ENCODE measurements at regions not wholly inside any gene's neighbourhood (a gene's known extent, or its start where the extent isn't known, plus 50 kb on each side); places are given as distances from the start of the nearest gene placed in this dataset.
"Not testable (repeated sequence)": the region's sequence is repeated elsewhere in the genome, so short reads cannot be mapped to it uniquely, and the experiment has no call there.

DNA sequence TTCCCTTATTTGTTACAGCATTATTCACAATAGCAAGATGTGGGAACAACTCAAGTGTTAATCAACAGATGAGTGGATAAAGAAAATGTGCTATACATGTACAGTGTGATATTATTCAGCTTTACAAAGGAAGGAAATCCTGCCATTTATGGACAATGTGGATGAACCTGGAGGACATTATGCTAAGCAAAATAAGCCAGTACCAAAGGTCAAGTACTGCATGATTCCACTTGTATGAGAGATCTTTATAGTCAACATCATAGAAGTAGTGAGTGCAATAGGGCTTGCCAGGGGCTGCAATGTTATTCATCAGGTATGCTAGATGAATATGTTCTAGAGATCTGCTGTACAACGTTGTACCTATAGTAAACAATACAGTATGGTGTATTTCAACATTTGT is 138.5 kb upstream of the AGR3 start:
- no peak for DNase-seq

DNA sequence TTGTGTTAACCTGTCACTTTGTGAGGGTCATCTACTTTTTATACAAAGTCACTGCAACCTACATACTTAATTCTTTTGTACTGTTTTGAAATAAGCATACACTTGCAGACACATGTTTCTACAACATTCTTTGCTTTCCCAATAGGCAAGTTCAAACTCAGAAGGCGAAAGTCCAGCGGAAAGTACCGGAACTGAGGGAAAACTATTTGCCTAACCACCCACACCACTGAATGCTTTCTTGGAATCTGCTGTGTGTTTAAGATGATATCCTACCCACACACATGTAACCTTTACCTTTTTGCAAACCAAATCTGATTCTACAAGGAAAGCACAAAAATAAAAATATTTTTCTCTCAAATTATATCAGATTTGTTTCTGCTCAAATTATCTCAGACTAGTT is 139.4 kb upstream of the AGR3 start:
- no peak for DNase-seq

DNA sequence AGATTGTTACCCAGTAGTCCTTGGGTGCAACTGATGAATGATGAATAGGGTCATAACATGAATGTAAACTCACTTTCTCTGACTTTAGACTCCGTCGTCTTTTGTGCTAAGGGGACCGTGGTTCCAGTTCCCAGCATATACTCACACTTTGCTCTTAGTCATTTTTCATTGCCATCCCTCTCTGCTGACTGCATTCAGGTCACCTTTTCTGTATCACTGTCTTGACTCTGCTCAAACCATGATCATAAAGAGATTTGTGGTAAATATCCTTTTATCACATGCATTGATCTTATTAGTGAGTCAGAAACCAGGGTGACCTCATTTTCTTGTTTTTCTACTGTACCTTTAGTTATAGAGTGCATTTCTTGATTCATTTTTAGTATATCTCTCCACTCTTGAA is 141.1 kb upstream of the AGR3 start:
- DNase-seq = no peak

DNA sequence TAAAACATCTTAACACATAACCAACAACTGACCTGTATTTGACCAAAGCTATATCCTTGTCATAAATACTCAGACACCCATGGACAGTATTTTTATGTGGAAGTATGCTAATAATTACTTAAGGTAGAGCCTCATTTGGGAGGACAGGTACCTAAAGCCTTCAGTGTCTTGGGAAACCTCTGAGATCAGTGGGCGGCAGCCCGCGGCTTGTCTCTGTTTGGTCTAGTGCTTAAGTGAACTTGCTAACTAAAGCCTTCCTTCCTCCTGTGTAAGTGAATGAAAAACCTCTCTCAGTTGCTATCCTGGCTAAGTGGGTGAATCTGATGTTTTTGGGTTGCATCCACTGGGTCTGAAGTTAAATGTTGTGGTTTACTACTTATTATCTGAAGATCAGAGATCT is 144.5 kb upstream of the AGR3 start:
- DNase-seq = no peak

DNA sequence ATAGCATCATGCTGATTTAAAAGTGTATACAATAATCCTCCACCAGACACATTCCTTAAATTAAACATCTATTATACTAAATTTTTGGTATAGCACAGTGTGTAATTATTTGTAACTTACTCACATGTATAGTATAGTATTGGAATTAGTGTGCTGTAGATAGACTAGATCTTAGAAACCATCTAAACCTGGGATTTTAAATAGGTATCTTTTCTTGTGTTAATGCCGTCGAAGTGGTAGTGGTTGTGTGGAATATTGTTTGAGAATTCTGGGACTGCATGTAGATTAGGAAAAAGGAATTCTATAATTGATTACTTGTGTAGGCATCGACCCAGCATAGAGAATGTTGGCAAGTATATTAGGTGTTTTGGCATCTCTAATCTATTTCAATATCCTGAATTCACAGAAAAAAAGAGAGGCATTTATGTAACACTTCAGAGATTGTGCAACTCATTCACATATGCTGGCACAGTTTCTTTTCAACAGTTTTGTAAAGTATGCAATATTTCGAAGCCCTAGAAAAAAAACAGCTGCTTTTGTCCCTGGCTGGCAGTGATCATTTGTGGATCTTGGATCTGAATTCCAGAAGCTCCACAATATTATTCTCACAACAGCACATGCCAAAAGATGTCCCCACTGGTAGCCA is 145.5 kb upstream of the AGR3 start:
- no peak for DNase-seq

DNA sequence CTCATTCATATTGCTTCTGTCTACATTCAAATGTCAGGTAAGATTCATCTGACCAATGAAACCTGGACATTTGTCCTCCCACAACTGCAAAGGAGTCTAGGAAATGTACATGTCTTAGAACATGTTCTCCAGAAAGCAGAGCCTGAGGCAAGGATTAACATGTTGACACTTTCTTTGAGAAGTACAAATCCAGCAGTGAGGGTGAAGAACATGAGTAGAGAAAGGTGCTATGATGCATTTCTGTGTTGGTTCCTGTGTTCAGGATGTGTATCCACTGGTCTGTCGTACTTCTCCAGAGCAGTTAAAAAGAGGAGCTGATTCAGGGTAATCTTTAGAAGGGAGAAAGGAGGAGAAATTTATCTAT is 146.0 kb upstream of the AGR3 start:
- no peak for DNase-seq

DNA sequence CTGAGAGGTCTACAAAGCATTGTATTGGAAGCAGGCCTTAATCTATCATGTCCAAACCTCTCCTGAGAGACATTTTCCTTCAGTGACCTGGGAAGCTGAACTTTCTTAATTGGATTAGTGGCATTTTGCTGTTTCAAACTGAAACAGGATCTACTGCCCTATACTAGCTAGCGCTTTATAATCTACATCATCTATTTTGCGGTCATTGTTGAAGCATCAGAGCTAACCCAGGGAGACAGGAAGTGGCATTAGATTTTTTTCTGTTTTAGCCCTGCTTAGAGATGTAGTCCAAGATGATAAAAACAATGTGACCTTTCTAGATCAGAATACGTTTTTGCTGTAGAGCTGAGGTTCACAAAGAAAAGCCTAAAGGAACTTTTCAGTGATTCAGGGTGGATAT is 147.4 kb upstream of the AGR3 start:
- DNase-seq = no peak

DNA sequence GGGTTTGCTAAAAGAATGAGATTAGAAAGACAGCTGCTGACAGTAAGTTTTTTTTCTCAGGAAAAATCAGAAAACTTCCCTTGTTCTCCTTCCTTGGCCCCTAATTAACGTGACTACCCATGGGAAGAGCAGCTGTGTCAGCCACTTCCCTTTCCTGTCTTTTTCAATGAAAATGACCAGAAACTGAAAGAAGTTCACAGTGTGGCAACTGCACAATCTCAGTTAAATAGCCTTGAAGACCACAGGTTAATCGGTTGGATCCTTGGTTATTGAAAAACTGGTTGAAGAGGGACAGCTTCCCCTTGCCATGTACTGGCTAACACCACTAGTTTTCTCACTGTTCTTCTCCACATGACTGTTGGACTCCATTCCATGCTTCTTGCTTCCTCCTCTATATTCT is 148.8 kb upstream of the AGR3 start:
- no peak for DNase-seq

DNA sequence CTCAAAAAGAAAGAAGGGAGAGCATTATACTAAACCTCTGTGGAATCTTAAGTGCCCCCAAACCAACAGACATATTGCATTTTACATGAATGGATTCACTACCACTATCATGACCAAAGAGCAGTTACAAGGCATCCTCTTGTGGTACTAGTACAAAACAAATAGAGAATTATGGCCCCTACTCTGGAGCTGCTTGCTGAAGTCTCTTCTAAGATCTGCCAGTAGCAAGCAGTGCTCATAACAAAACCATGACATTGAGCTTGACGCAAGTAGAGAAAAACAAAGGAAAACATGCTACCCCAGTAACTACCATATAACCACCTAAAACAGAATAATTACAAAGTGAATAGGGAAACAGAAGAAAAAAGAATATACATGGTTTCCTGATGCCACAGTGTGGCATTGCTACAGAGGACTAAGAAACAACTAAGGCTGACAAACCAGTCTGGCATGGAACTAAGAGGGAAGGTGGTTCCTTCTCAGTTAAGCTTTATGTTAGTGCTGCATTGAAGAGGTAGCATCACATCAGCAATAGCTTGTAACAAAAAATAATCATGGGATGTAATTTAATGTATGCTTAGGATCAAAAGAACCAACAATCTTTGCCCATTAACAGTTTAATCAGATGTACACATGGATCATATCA is 150.2 kb upstream of the AGR3 start:
- no peak for DNase-seq

DNA sequence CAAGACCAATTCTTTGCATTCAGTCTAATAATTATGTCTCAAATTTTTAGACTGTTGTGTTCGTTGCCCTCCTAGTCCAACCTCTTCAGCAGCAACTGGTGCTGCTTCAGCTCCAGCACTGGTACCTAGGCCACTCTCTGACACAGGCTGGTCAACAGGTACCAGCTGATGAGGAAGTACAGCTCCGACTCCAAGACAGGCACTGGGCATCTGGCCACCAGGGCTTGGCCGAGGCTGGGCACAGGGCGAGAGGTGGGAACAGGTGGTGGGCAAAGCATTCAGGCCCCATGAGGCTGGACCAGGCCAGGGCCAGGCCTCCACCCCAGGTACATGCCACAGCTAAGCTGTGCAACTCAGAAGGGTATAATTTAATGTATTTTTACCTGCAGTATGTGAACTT is 151.5 kb upstream of the AGR3 start:
- no peak for DNase-seq

DNA sequence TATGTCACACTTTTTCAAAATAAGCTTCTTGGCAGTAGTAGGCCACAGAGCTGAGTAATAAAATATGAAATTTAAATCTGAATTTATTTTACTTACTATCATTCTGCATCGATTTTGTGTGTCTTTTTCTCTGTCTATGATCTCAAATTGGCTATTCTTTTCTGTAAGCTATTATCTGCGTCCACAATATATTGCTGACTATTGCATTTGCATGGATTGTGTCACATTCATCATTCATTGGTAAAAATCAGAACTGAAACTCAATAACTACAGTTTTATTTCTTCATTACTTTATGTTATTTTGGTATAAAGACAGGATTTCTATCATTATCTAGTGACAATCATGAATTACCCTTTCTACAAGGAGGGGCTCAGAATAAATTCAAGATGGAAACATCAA is 154.8 kb upstream of the AGR3 start:
- no peak for DNase-seq

DNA sequence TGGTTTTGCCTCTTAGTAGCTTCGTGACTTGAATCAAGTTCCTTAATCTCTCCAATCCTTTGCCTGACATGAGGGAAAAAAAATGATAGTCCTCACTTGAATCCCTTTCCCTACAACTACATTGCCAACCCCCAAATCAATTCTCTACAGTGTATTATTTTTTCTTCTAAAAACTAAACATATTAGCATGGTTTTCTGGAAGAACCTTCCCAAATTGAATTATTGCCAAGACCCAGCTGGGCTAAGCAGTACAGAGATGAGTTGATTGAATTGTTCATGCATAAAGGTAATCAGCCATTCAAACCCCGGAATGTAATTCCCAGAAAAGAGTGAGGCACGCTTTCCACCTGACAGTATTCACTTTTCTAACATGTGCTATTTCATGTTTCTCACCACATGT is 155.6 kb upstream of the AGR3 start:
- no peak for DNase-seq

DNA sequence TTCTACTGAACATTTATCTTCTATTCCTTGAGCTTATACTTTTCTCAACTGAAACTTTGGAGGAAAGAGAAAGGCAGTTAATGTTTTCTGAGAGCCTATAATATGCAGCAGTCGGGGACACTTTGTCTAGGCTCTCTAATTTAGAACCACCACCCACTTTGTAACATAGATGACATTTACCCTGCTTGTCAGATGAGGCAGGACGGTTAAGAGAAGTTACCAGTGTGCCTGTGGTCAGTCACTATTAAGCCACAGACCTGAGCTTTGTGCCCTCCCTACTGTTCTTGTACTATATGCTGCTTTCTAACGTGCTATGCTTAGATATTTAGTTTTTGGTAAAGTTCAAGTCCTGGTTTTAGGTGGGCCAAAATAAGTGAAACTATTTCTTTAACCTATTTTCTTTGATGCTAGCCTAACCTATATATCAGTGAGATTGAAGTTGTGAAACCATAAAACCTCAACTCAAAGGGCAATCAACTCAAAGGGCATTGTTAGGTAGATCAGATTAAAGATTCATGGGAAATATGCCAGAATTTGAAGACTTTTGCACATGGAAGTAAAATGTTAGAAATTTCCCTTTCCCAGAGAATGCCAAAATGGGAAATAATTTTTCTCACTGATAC is 156.5 kb upstream of the AGR3 start:
- DNase-seq = no peak

DNA sequence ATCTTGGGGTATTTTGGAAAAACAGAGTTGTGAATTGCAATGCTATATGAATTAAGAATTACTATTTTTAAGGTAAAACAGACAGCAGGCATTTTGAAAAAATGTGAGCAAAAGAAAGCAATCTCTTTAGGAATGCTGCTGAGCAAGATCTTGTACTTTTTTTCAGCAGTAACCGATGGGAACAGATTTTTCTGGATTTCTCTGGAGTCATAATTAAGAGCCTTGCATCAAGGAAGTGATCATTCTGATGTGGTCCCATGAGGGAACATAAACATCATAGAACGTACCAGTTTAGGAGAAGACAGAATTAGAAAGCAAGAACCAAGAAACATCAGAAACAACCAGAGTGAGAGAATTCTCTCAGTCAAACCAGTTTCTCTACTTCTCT is 157.0 kb upstream of the AGR3 start:
- no peak for DNase-seq

DNA sequence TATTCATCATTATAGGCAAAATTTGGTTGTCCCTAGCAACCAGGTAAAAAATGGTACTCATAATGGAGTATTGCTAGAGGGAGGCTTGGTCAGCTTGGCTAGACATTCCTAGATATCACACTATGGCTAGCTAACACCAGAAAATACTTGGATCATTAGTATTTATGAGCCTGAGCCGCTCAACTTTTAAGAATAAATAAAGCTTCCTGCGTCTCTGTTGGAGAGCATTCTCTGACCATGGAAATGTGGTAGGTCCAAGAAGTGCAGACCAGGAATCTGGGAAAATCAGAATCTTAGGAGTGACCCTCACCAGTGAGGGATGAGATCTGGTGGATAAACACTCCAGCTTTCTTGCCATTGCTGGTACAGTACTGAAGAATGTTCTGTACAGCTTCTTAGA is 157.6 kb upstream of the AGR3 start:
- DNase-seq = no peak

DNA sequence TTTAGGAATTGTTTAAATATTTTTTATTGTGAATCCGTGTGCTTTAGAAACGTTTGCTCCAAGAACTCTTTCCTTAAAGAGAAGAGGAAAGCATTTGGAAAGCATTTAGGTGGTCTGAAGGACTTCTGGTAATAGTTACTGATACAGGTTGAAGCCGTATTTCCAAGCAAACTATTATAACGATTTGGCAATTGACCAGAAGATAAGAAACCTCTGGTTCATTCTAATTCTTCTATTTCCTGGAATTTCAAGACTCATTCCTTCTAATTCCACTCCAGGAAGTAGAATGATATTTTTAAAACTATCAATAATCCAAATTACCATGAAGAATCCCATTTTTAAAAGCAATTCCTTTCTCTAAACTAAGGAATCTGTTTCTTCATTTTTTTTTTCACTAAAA is 158.9 kb upstream of the AGR3 start:
- DNase-seq = no peak

DNA sequence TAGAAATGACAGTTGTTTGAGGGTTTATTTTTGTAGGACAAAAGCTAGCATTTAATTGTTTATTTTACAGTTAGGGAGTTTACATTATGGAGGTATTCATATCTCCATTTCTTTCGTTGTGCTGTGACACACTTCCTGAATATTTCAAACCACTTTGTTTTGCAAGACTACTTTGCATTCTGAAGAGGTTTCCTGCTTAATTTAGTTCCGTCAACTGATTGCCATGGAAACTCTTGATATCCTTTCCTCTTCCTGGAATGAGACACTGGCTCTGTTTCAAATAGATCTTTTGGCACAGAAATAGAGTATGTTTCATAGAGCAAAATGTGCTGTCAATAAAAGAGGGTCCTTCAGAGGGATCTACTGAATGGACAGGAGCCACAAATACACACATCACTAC is 159.5 kb upstream of the AGR3 start:
- no peak for DNase-seq

DNA sequence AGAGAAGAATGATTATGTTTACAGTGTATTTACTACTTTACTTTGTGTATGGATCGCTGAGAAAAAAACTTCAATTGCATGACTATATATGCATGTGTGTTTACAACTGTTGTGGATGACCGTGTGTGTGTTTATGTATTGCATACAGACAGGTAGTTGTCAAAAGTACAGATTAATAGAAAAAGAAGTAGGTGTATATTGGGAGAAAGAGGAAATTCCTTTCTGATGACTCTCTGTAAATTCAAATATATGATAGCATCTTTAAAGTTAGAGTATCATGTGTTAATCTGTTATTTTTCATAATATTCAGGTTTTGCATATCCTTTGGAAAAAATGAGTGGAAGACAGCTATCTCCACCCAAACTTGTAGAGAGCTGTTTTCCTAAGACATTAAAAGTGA is 160.4 kb upstream of the AGR3 start:
- DNase-seq = no peak

DNA sequence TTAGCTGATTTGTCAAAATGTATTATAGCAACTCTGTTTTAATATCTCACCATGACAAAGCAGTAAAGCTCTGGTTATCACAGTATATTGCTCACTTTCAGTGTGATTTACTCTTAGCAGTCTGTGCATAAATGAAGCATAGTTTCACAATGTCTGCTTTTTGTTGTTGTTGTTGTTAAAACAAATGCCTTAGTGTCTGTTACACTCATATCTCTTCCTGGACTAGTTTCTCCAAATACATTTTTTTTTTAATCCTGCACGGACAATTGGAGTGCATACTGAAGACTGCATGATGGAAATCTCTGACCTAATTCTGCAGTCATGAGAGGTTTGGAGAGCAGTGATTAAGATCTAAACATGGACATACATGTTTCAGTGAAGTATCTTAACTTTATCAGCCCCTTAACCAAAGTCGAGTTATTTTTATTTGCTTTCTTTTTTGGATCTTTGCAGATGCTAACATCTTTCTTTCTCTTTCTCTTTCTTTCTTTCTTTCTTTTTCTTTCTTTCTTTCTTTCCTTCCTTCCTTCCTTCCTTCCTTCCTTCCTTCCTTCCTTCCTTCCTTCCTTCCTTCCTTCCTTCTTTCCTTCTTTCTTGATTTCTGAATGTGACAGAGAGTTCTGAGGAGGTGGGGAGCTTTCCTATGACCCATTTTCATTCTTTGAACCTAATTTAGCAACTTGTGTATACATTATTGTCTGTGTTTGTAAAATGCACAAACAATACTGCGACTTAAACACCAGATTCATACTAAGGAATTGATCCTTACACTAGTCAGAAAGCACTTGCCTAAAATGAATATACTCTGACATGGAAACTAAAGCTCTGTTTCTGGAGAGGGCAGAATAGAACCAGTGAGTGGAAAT is 161.5 kb upstream of the AGR3 start:
- no peak for DNase-seq

DNA sequence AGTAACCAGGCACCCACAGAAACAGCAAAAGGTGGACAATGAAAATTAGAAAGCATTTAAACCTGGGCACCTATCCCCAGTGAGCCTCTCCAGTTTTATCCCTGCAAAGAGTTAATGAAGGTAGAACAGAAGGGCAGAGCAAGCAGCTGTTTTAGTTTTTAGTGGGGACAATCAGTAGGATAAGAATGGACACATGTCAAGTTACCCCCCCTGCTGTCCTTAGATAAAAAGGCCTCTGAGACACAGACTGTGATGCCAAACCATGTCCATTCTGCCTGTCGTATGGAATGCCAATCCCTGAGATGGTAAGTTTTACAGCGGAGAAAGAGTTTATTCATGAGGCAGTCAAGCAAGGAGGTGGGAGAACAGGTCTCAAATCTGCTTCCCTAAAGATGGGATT is 162.6 kb upstream of the AGR3 start:
- DNase-seq = no peak

DNA sequence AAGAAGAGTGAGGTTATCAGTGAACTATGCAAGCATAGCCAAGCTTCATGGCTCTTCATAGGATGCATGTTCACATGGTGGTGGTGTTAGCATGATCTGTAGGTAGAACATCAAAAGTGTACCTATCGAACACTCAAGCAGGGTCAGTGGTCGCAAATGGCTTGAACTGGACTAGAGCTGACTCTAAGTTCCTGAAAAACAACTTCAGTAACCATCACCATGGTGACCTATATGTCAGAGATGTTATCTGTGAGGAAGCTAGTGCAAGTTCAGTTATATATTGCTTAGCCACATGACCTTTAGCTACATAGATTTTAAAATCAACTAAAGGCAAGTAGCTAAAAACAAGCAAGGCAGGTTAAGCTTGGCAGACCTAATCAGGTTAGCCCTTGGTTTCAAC is 163.1 kb upstream of the AGR3 start:
- no peak for DNase-seq

DNA sequence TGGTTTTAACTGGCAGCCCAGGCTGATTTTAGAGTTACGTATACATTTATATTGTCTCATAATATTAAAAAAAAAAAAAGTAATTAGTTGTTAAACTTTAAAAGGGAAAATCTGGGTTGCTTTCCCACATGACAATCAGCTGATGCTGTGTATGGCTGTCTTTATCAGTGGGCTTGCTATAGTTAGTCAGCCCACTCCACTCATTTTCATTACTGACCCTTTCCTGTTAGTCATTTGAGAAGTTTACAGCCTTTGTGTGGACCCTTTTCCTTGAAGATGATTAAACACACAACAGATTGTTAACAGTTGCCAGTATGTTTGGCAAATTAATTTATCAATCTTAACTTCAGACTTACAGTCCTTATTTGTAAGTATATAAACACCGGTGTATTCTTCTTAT is 164.5 kb upstream of the AGR3 start:
- no peak for DNase-seq

DNA sequence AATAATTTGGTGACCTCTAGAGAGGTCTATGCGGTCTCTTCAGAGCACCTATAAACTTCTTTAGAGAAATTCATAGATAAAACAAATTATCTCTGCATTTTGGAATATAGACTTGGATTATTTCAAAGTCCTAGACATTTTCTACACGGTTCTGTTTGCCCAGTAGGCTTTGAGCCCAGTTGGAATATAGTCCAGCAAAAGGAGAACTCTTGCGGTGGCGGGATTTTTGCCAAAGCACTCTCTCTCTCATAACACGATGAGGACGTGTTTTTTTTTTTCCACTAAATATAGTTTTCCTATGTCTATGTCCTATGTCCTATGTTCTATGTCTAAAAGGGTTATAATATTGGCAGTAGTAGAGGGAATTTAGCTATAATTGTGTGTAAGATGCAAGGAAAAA is 164.9 kb upstream of the AGR3 start:
- no peak for DNase-seq

DNA sequence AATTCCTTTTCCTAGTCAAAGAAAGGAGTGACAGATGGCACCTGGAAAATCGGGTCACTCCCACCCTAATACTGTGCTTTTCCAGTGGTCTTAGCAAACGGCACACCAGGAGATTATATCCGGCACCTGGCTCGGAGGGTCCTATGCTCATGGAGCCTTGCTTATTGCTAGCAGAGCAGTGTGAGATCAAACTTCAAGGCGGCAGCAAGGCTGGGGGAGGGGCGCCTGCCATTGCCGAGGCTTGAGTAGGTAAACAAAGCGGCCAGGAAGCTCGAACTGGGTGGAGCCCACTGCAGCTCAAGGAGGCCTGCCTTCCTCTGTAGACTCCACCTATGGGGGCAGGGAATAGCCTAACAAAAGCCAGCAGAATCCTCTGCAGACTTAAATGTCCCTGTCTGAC is 171.4 kb upstream of the AGR3 start:
- DNase-seq = not testable (repeated sequence)

Data from NCI-H2227 treated with DMSO at 0.1 percent for 48 hours (cell line).